IMR-90 (cell line): ENCODE measurements at regions not wholly inside any gene's neighbourhood (a gene's known extent, or its start where the extent isn't known, plus 50 kb on each side); places are given as distances from the start of the nearest gene placed in this dataset.

Source experiments
- ATAC-seq: fragments of 200-7000 bp; cut with Tn5 transposase; 2 replicates; pipeline ENCODE4 v1.9.1; 2020; ENCODE audit warnings: low read depth, mild to moderate bottlenecking, moderate library complexity
- BruUV-seq: library from RNA; stranded (reverse); fragments of 400-500 nt; replicated peaks from 2 replicates; lab custom pipeline; 2021; lab: Mats Ljungman, UMichigan
- CTCF ChIA-PET: fragments of 300-600 bp; formaldehyde crosslinking; extraction: SDS; loops from one replicate; lab custom pipeline; 2021; ENCODE audit warnings: antibody characterized with exemption; lab: Yijun Ruan, JAX
- POLR2A ChIA-PET: fragments of 300-600 bp; sonication (Branson Sonifier 250); formaldehyde crosslinking; loops from one replicate; lab custom pipeline; 2022; ENCODE audit warnings: antibody characterized with exemption; ENCODE audit not compliant: unreplicated experiment; lab: Charles Lee
- DNase-seq: peaks from one replicate; pipeline ENCODE4 v3.0.0; 2013
- H2AFZ ChIP-seq: replicated peaks from 2 replicates; pipeline ENCODE3; 2013; ENCODE audit warnings: low read length, mild to moderate bottlenecking; ENCODE audit not compliant: poor library complexity
- H2AK5ac ChIP-seq: 2 replicates; pipeline ENCODE4 v1.6.1; 2013; ENCODE audit warnings: low read depth, low read length, inconsistent platforms
- H2AK9ac ChIP-seq: replicated peaks from 2 replicates; pipeline ENCODE3; 2013; ENCODE audit warnings: mild to moderate bottlenecking, low read depth, low read length, moderate library complexity; ENCODE audit not compliant: poor library complexity
- H2BK120ac ChIP-seq: 2 replicates; pipeline ENCODE4 v1.6.1; 2013; ENCODE audit warnings: low read depth, low read length, inconsistent platforms
- H2BK15ac ChIP-seq: 3 replicates; pipeline ENCODE4 v1.6.1; 2013; ENCODE audit warnings: low read depth, low read length, inconsistent platforms
- H2BK20ac ChIP-seq: 2 replicates; pipeline ENCODE4 v1.6.1; 2013; ENCODE audit warnings: low read depth, mild to moderate bottlenecking, inconsistent platforms, low read length, moderate library complexity
- H2BK5ac ChIP-seq: 2 replicates; pipeline ENCODE4 v1.6.1; 2013; ENCODE audit warnings: mild to moderate bottlenecking, low read depth, low read length, inconsistent platforms; ENCODE audit not compliant: poor library complexity, severe bottlenecking
- H3K14ac ChIP-seq: replicated peaks from 2 replicates; pipeline ENCODE4 v1.6.1; 2013; ENCODE audit warnings: low read depth, low read length, inconsistent platforms
- H3K18ac ChIP-seq: 2 replicates; pipeline ENCODE4 v1.6.1; 2013; ENCODE audit warnings: low read depth, low read length, control low read depth
- H3K23ac ChIP-seq: 2 replicates; pipeline ENCODE4 v1.6.1; 2013; ENCODE audit warnings: low read depth, low read length, inconsistent platforms
- H3K27ac ChIP-seq: 2 replicates; pipeline ENCODE4 v1.5.1; 2013; ENCODE audit warnings: mild to moderate bottlenecking, control low read depth, low read length; ENCODE audit not compliant: insufficient read depth
- H3K27me3 ChIP-seq: 2 replicates; pipeline ENCODE4 v1.6.1; 2013; ENCODE audit warnings: low read length; ENCODE audit not compliant: control insufficient read depth, insufficient read depth
- H3K36me3 ChIP-seq: 2 replicates; pipeline ENCODE4 v1.6.1; 2013; ENCODE audit warnings: low read length, mixed read lengths; ENCODE audit not compliant: control insufficient read depth, insufficient read depth
- H3K4ac ChIP-seq: 2 replicates; pipeline ENCODE4 v1.6.1; 2013; ENCODE audit warnings: low read depth, low read length, inconsistent platforms
- H3K4me1 ChIP-seq: 2 replicates; pipeline ENCODE4 v1.6.1; 2013; ENCODE audit warnings: low read length, mixed read lengths; ENCODE audit not compliant: control insufficient read depth, insufficient read depth
- H3K4me2 ChIP-seq: 2 replicates; pipeline ENCODE4 v1.6.1; 2013; ENCODE audit warnings: low read depth, mild to moderate bottlenecking, control low read depth, low read length, moderate library complexity
- H3K4me3 ChIP-seq: 2 replicates; pipeline ENCODE4 v1.5.1; 2013; ENCODE audit warnings: low read depth, mild to moderate bottlenecking, control low read depth, low read length, moderate library complexity; ENCODE audit not compliant: insufficient read depth
- H3K56ac ChIP-seq: 2 replicates; pipeline ENCODE4 v1.6.1; 2013; ENCODE audit warnings: low read length, inconsistent platforms; ENCODE audit not compliant: insufficient read depth; ENCODE audit errors: extremely low read depth
- H3K79me1 ChIP-seq, 2 experiments: 2 replicates each; pipeline ENCODE4 v1.6.1; 2013; ENCODE audit warnings: low read length in 2 of 2, inconsistent platforms in 1 of 2, low read depth in 1 of 2
- H3K9ac ChIP-seq: 2 replicates; pipeline ENCODE4 v1.6.1; 2013; ENCODE audit warnings: low read depth, low read length, control low read depth
- H3K9me1 ChIP-seq: 2 replicates; pipeline ENCODE4 v1.6.1; 2013; ENCODE audit warnings: low read length, inconsistent platforms; ENCODE audit not compliant: insufficient read depth
- H3K9me3 ChIP-seq: 2 replicates; pipeline ENCODE4 v1.6.1; 2013; ENCODE audit warnings: low read length; ENCODE audit not compliant: control insufficient read depth, insufficient read depth
- H4K20me1 ChIP-seq: 2 replicates; pipeline ENCODE4 v1.6.1; 2013; ENCODE audit warnings: low read length, inconsistent platforms; ENCODE audit not compliant: insufficient read depth
- H4K5ac ChIP-seq: 2 replicates; pipeline ENCODE4 v1.6.1; 2013; ENCODE audit warnings: mild to moderate bottlenecking, low read depth, low read length, control low read depth
- H4K8ac ChIP-seq, 2 experiments: 2 replicates each; pipeline ENCODE4 v1.6.1; 2013; ENCODE audit warnings: low read depth in 2 of 2, low read length in 2 of 2, control low read depth in 1 of 2, inconsistent platforms in 1 of 2
- H4K91ac ChIP-seq: 2 replicates; pipeline ENCODE4 v1.6.1; 2013; ENCODE audit warnings: low read depth, low read length, inconsistent platforms; ENCODE audit not compliant: insufficient read depth
- CEBPB ChIP-seq: IDR thresholded peaks from 2 replicates; pipeline ENCODE4 v1.6.1; 2012; ENCODE audit warnings: low read depth, low read length, improper control_type of control experiment
- CHD1 ChIP-seq: IDR thresholded peaks from 2 replicates; pipeline ENCODE4 v1.6.1; 2012; ENCODE audit warnings: low read depth, low read length, improper control_type of control experiment
- CTCF ChIP-seq: conservative IDR thresholded peaks from 2 replicates; pipeline ENCODE4 v1.5.1; 2012; ENCODE audit warnings: mild to moderate bottlenecking, low read depth, low read length, improper control_type of control experiment
- ELK1 ChIP-seq: fragments of 150-350 bp; IDR thresholded peaks from 2 replicates; pipeline ENCODE4 v1.6.1; 2016; ENCODE audit warnings: low read depth, mild to moderate bottlenecking, low read length, moderate library complexity, borderline replicate concordance
- FOS ChIP-seq: fragments of 150-350 bp; IDR thresholded peaks from 2 replicates; pipeline ENCODE4 v1.6.1; 2016; ENCODE audit warnings: low read depth, low read length
- MAFK ChIP-seq: IDR thresholded peaks from 2 replicates; pipeline ENCODE4 v1.6.1; 2012; ENCODE audit warnings: low read depth, low read length, improper control_type of control experiment
- MAZ ChIP-seq: IDR thresholded peaks from 2 replicates; pipeline ENCODE4 v1.6.1; 2012; ENCODE audit warnings: low read depth, mild to moderate bottlenecking, low read length, improper control_type of control experiment, moderate library complexity, borderline replicate concordance
- MXI1 ChIP-seq: IDR thresholded peaks from 2 replicates; pipeline ENCODE4 v1.6.1; 2012; ENCODE audit warnings: low read depth, mild to moderate bottlenecking, low read length, moderate library complexity, borderline replicate concordance
- NFE2L2 ChIP-seq: fragments of 150-350 bp; IDR thresholded peaks from 2 replicates; pipeline ENCODE4 v1.6.1; 2016; ENCODE audit warnings: low read depth, mild to moderate bottlenecking, low read length
- POLR2A ChIP-seq: IDR thresholded peaks from 2 replicates; pipeline ENCODE4 v1.6.1; 2012; ENCODE audit warnings: mild to moderate bottlenecking, low read depth, low read length
- RAD21 ChIP-seq: IDR thresholded peaks from 2 replicates; pipeline ENCODE4 v1.6.1; 2012; ENCODE audit warnings: low read length, improper control_type of control experiment
- RCOR1 ChIP-seq: IDR thresholded peaks from 2 replicates; pipeline ENCODE4 v1.6.1; 2012; ENCODE audit warnings: mild to moderate bottlenecking, low read length, improper control_type of control experiment; ENCODE audit not compliant: insufficient replicate concordance
- RFX5 ChIP-seq: IDR thresholded peaks from 2 replicates; pipeline ENCODE4 v1.8.0; 2012; ENCODE audit warnings: low read depth, mild to moderate bottlenecking, low read length, moderate library complexity
- SMC3 ChIP-seq: fragments of 150-350 bp; IDR thresholded peaks from 2 replicates; pipeline ENCODE4 v1.6.1; 2016; ENCODE audit warnings: low read depth, mild to moderate bottlenecking, antibody characterized with exemption, low read length, moderate library complexity
- USF2 ChIP-seq: fragments of 150-350 bp; IDR thresholded peaks from 2 replicates; pipeline ENCODE4 v1.6.1; 2017; ENCODE audit warnings: mild to moderate bottlenecking, antibody characterized with exemption, low read length, low read depth
- WGBS, 2 experiments: methylation state at CpG; one replicate each; pipeline versions ENCODE4 v1.1.5 to v1.1.7; 2013; ENCODE audit warnings: missing lambda C conversion rate in 2 of 2; ENCODE audit not compliant: insufficient read length in 1 of 2; ENCODE audit errors: extremely low coverage in 2 of 2; 5-methylcytosine and 5-hydroxymethylcytosine counted together
- dilution Hi-C: fragments of 300-500 bp; cut with HindIII; formaldehyde crosslinking; loops from one replicate; pipeline ENCODE4 v1.14.3; 2018; ENCODE audit warnings: low sequenced_read_pairs; ENCODE audit not compliant: unreplicated experiment
- in situ Hi-C: fragments of 300-500 bp; cut with MboI; formaldehyde crosslinking; loops from 3 replicates; pipeline ENCODE4 v1.14.3; 2019; ENCODE audit warnings: low sequenced_read_pairs, inconsistent platforms, mixed read lengths
- intact Hi-C: fragments of 100-400 bp; cut with micrococcal nuclease; formaldehyde crosslinking; loops from 2 replicates; pipeline ENCODE4 v1.10.0; 2022

- no peak overlapping the region for H4K5ac ChIP-seq
- no peak overlapping the region for H3K27ac ChIP-seq
- no peak overlapping the region for H2AFZ ChIP-seq
- H3K4me1 ChIP-seq: peaks cover 6% of the 10 kb centered on the region; the same call in 1 of the 2 replicates
- intact Hi-C loops (no loop called here), dilution Hi-C loops (no loop called here), in situ Hi-C loops (no loop called here)
- no peaks in the 10 kb centered on the region for H3K36me3 ChIP-seq
- H3K23ac ChIP-seq: no peak overlapping the region
- H2BK5ac ChIP-seq: no peak overlapping the region
- H3K56ac ChIP-seq: no peak overlapping the region
- H3K27me3 ChIP-seq: no peaks in the 10 kb centered on the region
- H4K8ac ChIP-seq: peak overlapping the region in 1 of 2 experiments; percentile 34; a peak in 2 of 4 replicates
- ATAC-seq: peak; percentile 94
- H3K4me2 ChIP-seq: peak overlapping the region; percentile 18; the same call in 1 of the 2 replicates
- H4K91ac ChIP-seq: peak overlapping the region; percentile 47; the same call in 1 of the 2 replicates
- 0 out of 2 replicates have a peak overlapping the region, but pooled peaks have one; percentile 27 for H3K14ac ChIP-seq
- peak overlapping the region; percentile 16; the same call in 1 of the 2 replicates for H3K18ac ChIP-seq
- H2BK120ac ChIP-seq: peak overlapping the region; percentile 39
- peak overlapping the region; percentile 33 for H3K4ac ChIP-seq
- H3K9me1 ChIP-seq: no peaks in the 10 kb centered on the region
- CTCF ChIA-PET: no interaction called here
- H3K9me3 ChIP-seq: no peaks in the 10 kb centered on the region
- no peak overlapping the region for H2BK15ac ChIP-seq
- H2AK5ac ChIP-seq: peak overlapping the region; percentile 44; the same call in 1 of the 2 replicates
- POLR2A ChIA-PET: no interaction called here
- no peaks in the 10 kb centered on the region for H3K79me1 ChIP-seq
- H3K4me3 ChIP-seq: no peak overlapping the region
- peak; percentile 75 for DNase-seq
- H2BK20ac ChIP-seq: peak overlapping the region; percentile 54; the same call in 1 of the 2 replicates
- WGBS, 2 experiments: no CpG with 5 or more reads among the region's 9 CpGs
- peak overlapping the region; percentile 37 for H2AK9ac ChIP-seq
- no peaks in the 10 kb centered on the region for H4K20me1 ChIP-seq
- BruUV-seq: no TSS peak
- no peak overlapping the region for H3K9ac ChIP-seq
- TF ChIP-seq POLR2A (no peak), MAZ (no peak), NFE2L2 (no peak), CTCF (no peak), SMC3 (no peak), ELK1 (no peak), USF2 (peak; percentile 83), MAFK (no peak), CEBPB (no peak), RAD21 (no peak), MXI1 (no peak), RFX5 (no peak), RCOR1 (no peak), CHD1 (no peak), FOS (no peak)
Measured at GRCh38 chr9:82558855-82559630, 503.9 kb downstream of the RASEF start.
